ENCODE measurements at regions not wholly inside any gene's neighbourhood (a gene's known extent, or its start where the extent isn't known, plus 50 kb on each side); places are given as distances from the start of the nearest gene placed in this dataset.

GRCh38 chr5:14038341-14038959 lies 94.0 kb upstream of the DNAH5 start:
- DNase-seq (ENCODE audit: low spot score) (peak; percentile 32), ATAC-seq (peak; percentile 20; the same call in 1 of the 3 replicates), FAIRE-seq (no peak)
- no TSS peak for BruUV-seq (replicated peaks)
- intact Hi-C loops (cut with micrococcal nuclease; ENCODE audit: unreplicated experiment) (no loop called here), in situ Hi-C loops (cut with HindIII; ENCODE audit: extremely low pct_ligation_motif_present, low pct_unique_long_range_greater_than_20kb) (no loop called here)
- H3K79me2 ChIP-seq (ENCODE audit: insufficient read depth, low read length), result no peaks in the 10 kb centered on the region
- no peaks in the 10 kb centered on the region; a peak in 1 of 5 replicates for H3K27me3 ChIP-seq (ENCODE audit: control insufficient read depth in 1 of 2, insufficient read depth in 2 of 2, low read length in 2 of 2)
- H3K4me2 ChIP-seq (ENCODE audit: low read depth, low read length), result peak overlapping the region; percentile 67
- H2AFZ ChIP-seq (ENCODE audit: low read length), result no peak overlapping the region
- no peaks in the 10 kb centered on the region for H4K20me1 ChIP-seq (ENCODE audit: insufficient read depth, low read length)
- no peaks in the 10 kb centered on the region for H3K9me3 ChIP-seq (ENCODE audit: low read length)
- H3K4me3 ChIP-seq (replicated peaks in 1 of 3; ENCODE audit: insufficient read depth in 1 of 3, low read depth in 2 of 3, low read length in 3 of 3), result no peak overlapping the region
- 24% methylated on average over 9 of the region's 10 CpGs for WGBS (ENCODE audit: low lambda C conversion rate)
- ChIA-PET POLR2A (no interaction called here), CTCF (ENCODE audit: low intra/inter-chr PET ratio, low total read pairs) (no interaction called here)
- H3K9ac ChIP-seq (ENCODE audit: insufficient read depth, low read depth, low read length), result no peak overlapping the region
- H3K36me3 ChIP-seq (replicated peaks in 1 of 2; ENCODE audit: control insufficient read depth in 1 of 2, insufficient read depth in 2 of 2, low read length in 2 of 2), result no peaks in the 10 kb centered on the region
- H3K27ac ChIP-seq (ENCODE audit: extremely low read length, insufficient read depth, low read length), result no peak overlapping the region
- H3K4me1 ChIP-seq (ENCODE audit: insufficient read depth, low read length), result peaks cover 44% of the 10 kb centered on the region
- TF ChIP-seq ZNF484 (CRISPR knock-in tag; IDR thresholded peaks at IDR 0.05; ENCODE audit: borderline replicate concordance, low read depth) (no peak), TMF1 (CRISPR knock-in tag; IDR thresholded peaks at IDR 0.05; ENCODE audit: low read depth) (no peak), CERS6 (CRISPR knock-in tag; IDR thresholded peaks at IDR 0.05) (no peak), FIP1L1 (IDR thresholded peaks at IDR 0.05; ENCODE audit: borderline replicate concordance, insufficient read depth, low read depth, low read length) (no peak), ATF7 (IDR thresholded peaks at IDR 0.05) (no peak), ATF7 (CRISPR knock-in tag; IDR thresholded peaks at IDR 0.05) (no peak), KAT8 (CRISPR knock-in tag; IDR thresholded peaks at IDR 0.05) (no peak), CCDC6 (CRISPR knock-in tag; IDR thresholded peaks at IDR 0.05) (no peak), CHD2 (IDR thresholded peaks at IDR 0.05; ENCODE audit: low read depth, low read length) (no peak), RBFOX2 (IDR thresholded peaks at IDR 0.05; ENCODE audit: low read depth, low read length) (no peak), KLF11 (CRISPR knock-in tag; IDR thresholded peaks at IDR 0.05) (no peak), NCOA1 (CRISPR knock-in tag; IDR thresholded peaks at IDR 0.05) (no peak), ZBTB39 (CRISPR knock-in tag; IDR thresholded peaks at IDR 0.05) (no peak), ZC3H13 (CRISPR knock-in tag; IDR thresholded peaks at IDR 0.05) (no peak), FOXA3 (CRISPR knock-in tag; IDR thresholded peaks at IDR 0.05) (peak; percentile 71), ELF3 (CRISPR knock-in tag; IDR thresholded peaks at IDR 0.05) (peak; percentile 59; the same call in 1 of the 2 replicates), ZNF577 (CRISPR knock-in tag; IDR thresholded peaks at IDR 0.05; ENCODE audit: borderline replicate concordance, low read depth) (no peak), RXRA (CRISPR knock-in tag; IDR thresholded peaks at IDR 0.05) (peak; percentile 29; the same call in 1 of the 2 replicates), NFIC (IDR thresholded peaks at IDR 0.05; ENCODE audit: low read length) (no peak), TAF15 (IDR thresholded peaks at IDR 0.05; ENCODE audit: low read depth, low read length, poor library complexity, severe bottlenecking) (no peak), HNF4G (IDR thresholded peaks at IDR 0.05; ENCODE audit: borderline replicate concordance, low read depth, low read length) (no peak), HNF4G (CRISPR knock-in tag; IDR thresholded peaks at IDR 0.05; ENCODE audit: borderline replicate concordance, low read depth) (no peak), ZNF326 (CRISPR knock-in tag; IDR thresholded peaks at IDR 0.05; ENCODE audit: borderline replicate concordance) (no peak)
- TF ChIP-seq, protein P1, sequence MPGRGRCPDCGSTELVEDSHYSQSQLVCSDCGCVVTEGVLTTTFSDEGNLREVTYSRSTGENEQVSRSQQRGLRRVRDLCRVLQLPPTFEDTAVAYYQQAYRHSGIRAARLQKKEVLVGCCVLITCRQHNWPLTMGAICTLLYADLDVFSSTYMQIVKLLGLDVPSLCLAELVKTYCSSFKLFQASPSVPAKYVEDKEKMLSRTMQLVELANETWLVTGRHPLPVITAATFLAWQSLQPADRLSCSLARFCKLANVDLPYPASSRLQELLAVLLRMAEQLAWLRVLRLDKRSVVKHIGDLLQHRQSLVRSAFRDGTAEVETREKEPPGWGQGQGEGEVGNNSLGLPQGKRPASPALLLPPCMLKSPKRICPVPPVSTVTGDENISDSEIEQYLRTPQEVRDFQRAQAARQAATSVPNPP (CRISPR knock-in tag; IDR thresholded peaks at IDR 0.05), result no peak

All from HepG2 (cell line).